Natural killer cell (primary cell): ENCODE measurements at regions not wholly inside any gene's neighbourhood (a gene's known extent, or its start where the extent isn't known, plus 50 kb on each side); places are given as distances from the start of the nearest gene placed in this dataset.
A peak's percentile ranks its signal among the peaks of the same experiment; 100 is the strongest.

Experiments used
- ATAC-seq, 3 donors: fragments of 150-1000 bp in 2 of 3; fragments of 200-7000 bp in 1 of 3; cut with Tn5 transposase; 1 replicate in 1 of 3; 2 replicates in 2 of 3; pipeline ENCODE4 v1.10.0; 2021; ENCODE audit warnings: mild to moderate bottlenecking in 2 of 3, moderate library complexity in 2 of 3
- DNase-seq, 2 donors: peaks; one replicate each; pipeline versions ENCODE4 v3.0.0 to v3.0.0-alpha.2; 2013 to 2021; ENCODE audit warnings: mixed read lengths in 1 of 2
- H3K27ac ChIP-seq: one replicate; pipeline ENCODE4 v1.5.1; 2013; ENCODE audit warnings: mild to moderate bottlenecking, low read length
- H3K27me3 ChIP-seq: one replicate; pipeline ENCODE4 v1.6.1; 2013; ENCODE audit warnings: low read length; ENCODE audit not compliant: control insufficient read depth, insufficient read depth
- H3K36me3 ChIP-seq: one replicate; pipeline ENCODE4 v1.6.1; 2013; ENCODE audit warnings: low read length; ENCODE audit not compliant: control insufficient read depth, insufficient read depth
- H3K4me1 ChIP-seq: one replicate; pipeline ENCODE4 v1.6.1; 2013; ENCODE audit warnings: low read length; ENCODE audit not compliant: control insufficient read depth, insufficient read depth
- H3K4me3 ChIP-seq: one replicate; pipeline ENCODE4 v1.5.1; 2013; ENCODE audit warnings: low read length
- H3K9me3 ChIP-seq: one replicate; pipeline ENCODE4 v1.6.1; 2013; ENCODE audit warnings: low read length; ENCODE audit not compliant: control insufficient read depth, insufficient read depth
- H3K27ac Mint-ChIP-seq, 2 donors: one replicate each; pipeline ENCODE4 v1.8.0; 2022; ENCODE audit warnings: mild to moderate bottlenecking in 2 of 2, mixed read lengths in 2 of 2, moderate library complexity in 1 of 2
- H3K27me3 Mint-ChIP-seq, 2 donors: one replicate each; pipeline ENCODE4 v1.8.0; 2022; ENCODE audit warnings: low read depth in 2 of 2, mixed read lengths in 2 of 2
- H3K36me3 Mint-ChIP-seq: one replicate; pipeline ENCODE4 v1.8.0; 2022; ENCODE audit warnings: mixed read lengths
- H3K4me1 Mint-ChIP-seq, 2 donors: one replicate each; pipeline ENCODE4 v1.8.0; 2022; ENCODE audit warnings: mixed read lengths in 2 of 2
- H3K4me3 Mint-ChIP-seq: one replicate; pipeline ENCODE4 v1.8.0; 2022; ENCODE audit warnings: mild to moderate bottlenecking, moderate library complexity, mixed read lengths
- H3K9me3 Mint-ChIP-seq, 2 donors: one replicate each; pipeline ENCODE4 v1.8.0; 2022; ENCODE audit warnings: mixed read lengths in 2 of 2
- CTCF ChIP-seq: fragments of 200-600 bp; IDR thresholded peaks from one replicate; pipeline ENCODE4 v1.8.0; 2022; ENCODE audit warnings: antibody characterized with exemption
- WGBS: methylation state at CpG from one replicate; pipeline ENCODE4 v1.1.7; 2013; ENCODE audit warnings: missing lambda C conversion rate; ENCODE audit not compliant: insufficient coverage; 5-methylcytosine and 5-hydroxymethylcytosine counted together
- intact Hi-C: fragments of 100-400 bp; cut with micrococcal nuclease; formaldehyde crosslinking; loops from one replicate; pipeline ENCODE4 v1.14.2; 2022

- no peaks in the 10 kb centered on the region for H3K36me3 Mint-ChIP-seq
- peaks cover 0 to 2% of the 10 kb centered on the region in 2 donors for H3K9me3 Mint-ChIP-seq
- H3K27ac Mint-ChIP-seq = no peak overlapping the region
- Histone ChIP-seq H3K27ac (no peak overlapping the region), H3K36me3 (no peaks in the 10 kb centered on the region), H3K4me3 (no peak overlapping the region), H3K4me1 (no peaks in the 10 kb centered on the region), H3K9me3 (no peaks in the 10 kb centered on the region), H3K27me3 (no peaks in the 10 kb centered on the region)
- H3K4me1 Mint-ChIP-seq = peaks cover 0 to 4% of the 10 kb centered on the region in 2 donors
- peaks cover 0 to 4% of the 10 kb centered on the region in 2 donors for H3K27me3 Mint-ChIP-seq
- no peak for TF ChIP-seq CTCF
- no peak for ATAC-seq
- no peak overlapping the region for H3K4me3 Mint-ChIP-seq
- 83% methylated on average over 1 of the region's 7 CpGs for WGBS
- DNase-seq = no peak
- intact Hi-C loops = no loop called here
Observed at GRCh38 chr4:22587253-22587652, 71.4 kb upstream of the ADGRA3 start.

- H3K4me1 ChIP-seq = no peaks in the 10 kb centered on the region
- no peaks in the 10 kb centered on the region for H3K27me3 ChIP-seq
- H3K4me3 ChIP-seq = no peak overlapping the region
- H3K36me3 Mint-ChIP-seq = no peaks in the 10 kb centered on the region
- H3K9me3 Mint-ChIP-seq = no peaks in the 10 kb centered on the region
- no peak for TF ChIP-seq CTCF
- H3K27ac ChIP-seq = no peak overlapping the region
- WGBS = 92% methylated on average over 8 of the region's 10 CpGs
- intact Hi-C loops = no loop called here
- H3K9me3 ChIP-seq = no peaks in the 10 kb centered on the region
- H3K27me3 Mint-ChIP-seq = peaks cover 6 to 10% of the 10 kb centered on the region in 2 donors
- no peaks in the 10 kb centered on the region for H3K36me3 ChIP-seq
- no peak overlapping the region for H3K4me3 Mint-ChIP-seq
- no peak overlapping the region for H3K27ac Mint-ChIP-seq
- DNase-seq (no peak), ATAC-seq (no peak)
- no peaks in the 10 kb centered on the region for H3K4me1 Mint-ChIP-seq
Observed at GRCh38 chr4:22593933-22594332, 78.1 kb upstream of the ADGRA3 start.

- intact Hi-C loops = no loop called here
- ATAC-seq (peak in 1 of 3 donors; percentile 46), DNase-seq (no peak)
- Histone ChIP-seq H3K4me3 (no peak overlapping the region), H3K4me1 (no peaks in the 10 kb centered on the region), H3K27ac (no peak overlapping the region), H3K9me3 (no peaks in the 10 kb centered on the region), H3K36me3 (no peaks in the 10 kb centered on the region), H3K27me3 (no peaks in the 10 kb centered on the region)
- Mint-ChIP-seq H3K9me3 (no peaks in the 10 kb centered on the region), H3K36me3 (no peaks in the 10 kb centered on the region), H3K4me3 (no peak overlapping the region), H3K27me3 (peaks cover 2 to 10% of the 10 kb centered on the region in 2 donors), H3K4me1 (no peaks in the 10 kb centered on the region), H3K27ac (no peak overlapping the region)
- 72% methylated on average over 3 of the region's 3 CpGs for WGBS
- TF ChIP-seq CTCF = no peak
Observed at GRCh38 chr4:22595684-22596083, 79.8 kb upstream of the ADGRA3 start.

- Mint-ChIP-seq H3K4me1 (no peaks in the 10 kb centered on the region), H3K27ac (no peak overlapping the region), H3K4me3 (no peak overlapping the region), H3K27me3 (peaks cover 2 to 10% of the 10 kb centered on the region in 2 donors), H3K9me3 (no peaks in the 10 kb centered on the region), H3K36me3 (no peaks in the 10 kb centered on the region)
- intact Hi-C loops = no loop called here
- no peak overlapping the region for H3K4me3 ChIP-seq
- no peaks in the 10 kb centered on the region for H3K9me3 ChIP-seq
- H3K27me3 ChIP-seq = no peaks in the 10 kb centered on the region
- no peak for TF ChIP-seq CTCF
- 75% methylated on average over 2 of the region's 2 CpGs for WGBS
- H3K4me1 ChIP-seq = no peaks in the 10 kb centered on the region
- H3K27ac ChIP-seq = no peak overlapping the region
- H3K36me3 ChIP-seq = no peaks in the 10 kb centered on the region
- DNase-seq = no peak
- ATAC-seq = no peak
Observed at GRCh38 chr4:22596409-22596808, 80.5 kb upstream of the ADGRA3 start.
